ENCODE measurements at regions not wholly inside any gene's neighbourhood (a gene's known extent, or its start where the extent isn't known, plus 50 kb on each side); places are given as distances from the start of the nearest gene placed in this dataset.
"Not testable (repeated sequence)": the region's sequence is repeated elsewhere in the genome, so short reads cannot be mapped to it uniquely, and the experiment has no call there.

DNA sequence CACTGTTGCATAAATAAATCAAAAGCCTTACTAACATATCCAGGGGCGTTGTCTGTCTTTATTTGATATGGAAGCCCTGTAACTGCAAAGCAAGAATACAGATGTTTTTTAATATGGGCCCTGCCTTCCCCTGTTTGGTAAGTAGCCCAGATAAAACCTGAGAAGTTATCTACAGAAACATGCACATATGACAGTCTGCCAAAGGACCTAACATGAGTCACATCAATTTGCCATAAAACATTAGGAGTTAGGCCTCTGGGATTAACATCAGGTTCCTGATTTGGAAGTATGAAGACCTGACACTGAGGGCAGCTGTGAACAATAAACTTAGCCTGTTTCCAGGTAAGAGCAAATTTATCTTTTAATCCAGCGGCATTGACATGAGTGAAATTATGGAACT lies 1588.8 kb downstream of the REEP3 start:
- H2BK5ac ChIP-seq (ENCODE audit: low read depth, low read length, poor library complexity, severe bottlenecking), result no peak overlapping the region
- no peaks in the 10 kb centered on the region for H3K4me1 ChIP-seq (ENCODE audit: control insufficient read depth, insufficient read depth, low read depth, low read length)
- H3K27ac ChIP-seq (ENCODE audit: low read length, poor library complexity, severe bottlenecking), result no peak overlapping the region
- H2BK120ac ChIP-seq (ENCODE audit: low read depth, low read length), result no peak overlapping the region
- H4K91ac ChIP-seq (ENCODE audit: low read length), result no peak overlapping the region
- no peak overlapping the region for H3K4me3 ChIP-seq (ENCODE audit: insufficient read depth in 1 of 2, low read depth in 1 of 2, low read length in 2 of 2)
- no peak overlapping the region for H2BK15ac ChIP-seq (ENCODE audit: low read depth, poor library complexity, severe bottlenecking)
- no peaks in the 10 kb centered on the region for H3K27me3 ChIP-seq (ENCODE audit: control insufficient read depth in 1 of 2, insufficient read depth in 1 of 2, low read length in 2 of 2)
- no peak overlapping the region for H3K14ac ChIP-seq (ENCODE audit: low read length in 2 of 2)
- whole genome bisulfite sequencing, result 98% methylated on average over 1 of the region's 2 CpGs
- no peaks in the 10 kb centered on the region for H3K79me1 ChIP-seq (replicated peaks; ENCODE audit: low read length, poor library complexity, severe bottlenecking)
- no peak overlapping the region for H3K18ac ChIP-seq (ENCODE audit: low read depth in 1 of 2, low read length in 2 of 2)
- no peak for DNase-seq
- H2AK5ac ChIP-seq (ENCODE audit: low read length, severe bottlenecking), result no peak overlapping the region
- no peak overlapping the region for H2AFZ ChIP-seq (ENCODE audit: low read depth, low read length)
- H3K4ac ChIP-seq (ENCODE audit: low read depth in 1 of 2, low read length in 2 of 2), result no peak overlapping the region
- no peaks in the 10 kb centered on the region for H3K36me3 ChIP-seq (ENCODE audit: control insufficient read depth in 1 of 2, insufficient read depth in 2 of 2, low read depth in 1 of 2, low read length in 2 of 2)
- H2BK12ac ChIP-seq (ENCODE audit: low read length in 2 of 2), result no peak overlapping the region
- no peak overlapping the region for H3K23ac ChIP-seq (ENCODE audit: low read length in 2 of 2)
- H3K9me3 ChIP-seq (ENCODE audit: control insufficient read depth, low read length), result peaks cover 7% of the 10 kb centered on the region
- no peak overlapping the region for H3K4me2 ChIP-seq (ENCODE audit: low read length, poor library complexity, severe bottlenecking)
- no peak overlapping the region for H4K8ac ChIP-seq (ENCODE audit: low read length)
- H3K9ac ChIP-seq (ENCODE audit: low read length), result no peak overlapping the region

DNA sequence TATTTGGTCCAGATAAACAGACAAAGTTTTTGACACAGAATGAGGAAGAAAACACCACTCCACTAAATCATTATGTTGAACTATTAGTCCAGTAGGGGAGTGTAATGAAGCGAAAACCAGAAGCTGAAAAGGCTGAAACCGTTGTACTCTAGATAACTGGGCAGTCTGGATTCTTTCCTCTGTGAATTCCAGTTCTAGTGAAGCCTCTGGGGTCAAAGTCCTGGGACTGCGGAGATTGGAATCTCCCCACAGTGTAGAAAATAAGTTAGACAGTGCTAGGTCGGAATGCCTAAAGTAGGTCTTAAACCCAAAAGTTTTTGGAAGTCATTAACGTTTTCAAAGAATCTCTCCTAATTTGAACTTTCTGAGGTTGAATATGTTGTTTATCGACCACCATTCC lies 1589.9 kb downstream of the REEP3 start:
- H3K4ac ChIP-seq (ENCODE audit: low read depth in 1 of 2, low read length in 2 of 2); H4K91ac ChIP-seq (ENCODE audit: low read length); H2BK120ac ChIP-seq (ENCODE audit: low read depth, low read length); H4K8ac ChIP-seq (ENCODE audit: low read length); H3K9me3 ChIP-seq (ENCODE audit: control insufficient read depth, low read length); H2AK5ac ChIP-seq (ENCODE audit: low read length, severe bottlenecking); H3K79me1 ChIP-seq (replicated peaks; ENCODE audit: low read length, poor library complexity, severe bottlenecking); H3K4me1 ChIP-seq (ENCODE audit: control insufficient read depth, insufficient read depth, low read depth, low read length); H2AFZ ChIP-seq (ENCODE audit: low read depth, low read length); H3K4me3 ChIP-seq (ENCODE audit: insufficient read depth in 1 of 2, low read depth in 1 of 2, low read length in 2 of 2); H3K4me2 ChIP-seq (ENCODE audit: low read length, poor library complexity, severe bottlenecking); H3K27me3 ChIP-seq (ENCODE audit: control insufficient read depth in 1 of 2, insufficient read depth in 1 of 2, low read length in 2 of 2); H3K23ac ChIP-seq (ENCODE audit: low read length in 2 of 2); H2BK12ac ChIP-seq (ENCODE audit: low read length in 2 of 2); H3K27ac ChIP-seq (ENCODE audit: low read length, poor library complexity, severe bottlenecking); H2BK5ac ChIP-seq (ENCODE audit: low read depth, low read length, poor library complexity, severe bottlenecking); H3K14ac ChIP-seq (ENCODE audit: low read length in 2 of 2); H2BK15ac ChIP-seq (ENCODE audit: low read depth, poor library complexity, severe bottlenecking); H3K36me3 ChIP-seq (ENCODE audit: control insufficient read depth in 1 of 2, insufficient read depth in 2 of 2, low read depth in 1 of 2, low read length in 2 of 2); DNase-seq; H3K9ac ChIP-seq (ENCODE audit: low read length); H3K18ac ChIP-seq (ENCODE audit: low read depth in 1 of 2, low read length in 2 of 2): not testable (repeated sequence)
- WGBS, result 63% methylated on average over 4 of the region's 6 CpGs

DNA sequence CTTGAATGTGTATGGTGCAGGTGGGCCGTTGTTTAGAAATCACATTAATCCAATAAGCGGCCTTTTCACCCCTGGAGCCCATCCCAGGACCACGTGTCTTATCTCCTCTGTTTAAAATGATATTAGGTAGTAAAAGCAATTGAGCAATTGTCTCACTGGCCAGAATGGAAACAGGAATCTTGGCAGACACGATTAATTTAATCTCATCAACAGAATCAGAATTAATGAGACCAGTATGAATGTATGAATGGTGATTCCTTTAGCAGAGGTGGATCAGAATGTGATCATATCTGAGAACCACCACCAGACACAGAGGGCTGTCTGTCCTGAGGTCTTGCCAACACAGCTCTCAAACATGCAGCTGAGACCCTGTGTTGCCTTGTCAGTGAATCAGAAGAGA lies 1591.4 kb downstream of the REEP3 start:
- Histone ChIP-seq H2BK5ac (ENCODE audit: low read depth, low read length, poor library complexity, severe bottlenecking) (no peak overlapping the region), H2BK15ac (ENCODE audit: low read depth, poor library complexity, severe bottlenecking) (no peak overlapping the region), H3K4me2 (ENCODE audit: low read length, poor library complexity, severe bottlenecking) (no peak overlapping the region), H2BK120ac (ENCODE audit: low read depth, low read length) (no peak overlapping the region), H3K9ac (ENCODE audit: low read length) (no peak overlapping the region), H3K9me3 (ENCODE audit: control insufficient read depth, low read length) (no peaks in the 10 kb centered on the region), H3K23ac (ENCODE audit: low read length in 2 of 2) (no peak overlapping the region), H2BK12ac (ENCODE audit: low read length in 2 of 2) (no peak overlapping the region), H3K27me3 (ENCODE audit: control insufficient read depth in 1 of 2, insufficient read depth in 1 of 2, low read length in 2 of 2) (no peaks in the 10 kb centered on the region), H2AK5ac (ENCODE audit: low read length, severe bottlenecking) (no peak overlapping the region), H3K18ac (ENCODE audit: low read depth in 1 of 2, low read length in 2 of 2) (no peak overlapping the region), H3K4ac (ENCODE audit: low read depth in 1 of 2, low read length in 2 of 2) (no peak overlapping the region), H3K4me3 (ENCODE audit: insufficient read depth in 1 of 2, low read depth in 1 of 2, low read length in 2 of 2) (no peak overlapping the region), H4K91ac (ENCODE audit: low read length) (no peak overlapping the region), H3K79me1 (replicated peaks; ENCODE audit: low read length, poor library complexity, severe bottlenecking) (no peaks in the 10 kb centered on the region), H3K4me1 (ENCODE audit: control insufficient read depth, insufficient read depth, low read depth, low read length) (no peaks in the 10 kb centered on the region), H3K36me3 (ENCODE audit: control insufficient read depth in 1 of 2, insufficient read depth in 2 of 2, low read depth in 1 of 2, low read length in 2 of 2) (no peaks in the 10 kb centered on the region), H3K14ac (ENCODE audit: low read length in 2 of 2) (no peak overlapping the region), H2AFZ (ENCODE audit: low read depth, low read length) (no peak overlapping the region), H4K8ac (ENCODE audit: low read length) (no peak overlapping the region), H3K27ac (ENCODE audit: low read length, poor library complexity, severe bottlenecking) (no peak overlapping the region)
- no peak for DNase-seq
- WGBS, result no CpG with 5 or more reads among the region's 4 CpGs

DNA sequence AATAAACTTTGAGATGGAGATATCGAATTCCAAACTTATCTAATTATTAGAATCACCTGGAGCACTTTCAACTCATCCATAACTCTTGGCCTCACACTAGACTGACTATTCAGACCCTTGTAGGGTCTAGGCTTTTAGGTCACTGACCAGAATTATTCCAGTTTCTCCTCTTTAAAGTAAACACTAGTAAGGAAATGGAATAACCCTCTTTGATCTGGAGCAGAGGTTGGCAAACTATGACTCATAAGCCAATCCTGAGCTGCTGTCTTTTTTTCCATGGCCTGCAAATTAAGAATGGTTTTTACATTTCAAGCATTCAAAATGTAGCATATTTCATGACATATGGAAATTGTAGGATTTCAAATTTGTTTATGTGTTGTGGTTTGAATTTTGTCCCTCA lies 1601.9 kb downstream of the REEP3 start:
- H3K4me2 ChIP-seq (ENCODE audit: low read length, poor library complexity, severe bottlenecking), result no peak overlapping the region
- H3K14ac ChIP-seq (ENCODE audit: low read length in 2 of 2), result no peak overlapping the region
- no peaks in the 10 kb centered on the region for H3K27me3 ChIP-seq (ENCODE audit: control insufficient read depth in 1 of 2, insufficient read depth in 1 of 2, low read length in 2 of 2)
- H3K4me3 ChIP-seq (ENCODE audit: insufficient read depth in 1 of 2, low read depth in 1 of 2, low read length in 2 of 2), result no peak overlapping the region
- no peak overlapping the region for H2AFZ ChIP-seq (ENCODE audit: low read depth, low read length)
- H4K91ac ChIP-seq (ENCODE audit: low read length), result no peak overlapping the region
- WGBS, result 94% methylated on average over 1 of the region's 1 CpG
- H2BK12ac ChIP-seq (ENCODE audit: low read length in 2 of 2), result no peak overlapping the region
- H3K18ac ChIP-seq (ENCODE audit: low read depth in 1 of 2, low read length in 2 of 2), result no peak overlapping the region
- no peak for DNase-seq
- no peak overlapping the region for H2BK5ac ChIP-seq (ENCODE audit: low read depth, low read length, poor library complexity, severe bottlenecking)
- no peaks in the 10 kb centered on the region for H3K9me3 ChIP-seq (ENCODE audit: control insufficient read depth, low read length)
- no peak overlapping the region for H3K27ac ChIP-seq (ENCODE audit: low read length, poor library complexity, severe bottlenecking)
- H4K8ac ChIP-seq (ENCODE audit: low read length), result no peak overlapping the region
- no peak overlapping the region for H2BK15ac ChIP-seq (ENCODE audit: low read depth, poor library complexity, severe bottlenecking)
- no peaks in the 10 kb centered on the region for H3K4me1 ChIP-seq (ENCODE audit: control insufficient read depth, insufficient read depth, low read depth, low read length)
- H3K9ac ChIP-seq (ENCODE audit: low read length), result no peak overlapping the region
- H3K23ac ChIP-seq (ENCODE audit: low read length in 2 of 2), result no peak overlapping the region
- H2BK120ac ChIP-seq (ENCODE audit: low read depth, low read length), result no peak overlapping the region
- H3K36me3 ChIP-seq (ENCODE audit: control insufficient read depth in 1 of 2, insufficient read depth in 2 of 2, low read depth in 1 of 2, low read length in 2 of 2), result no peaks in the 10 kb centered on the region
- H2AK5ac ChIP-seq (ENCODE audit: low read length, severe bottlenecking), result no peak overlapping the region
- H3K79me1 ChIP-seq (replicated peaks; ENCODE audit: low read length, poor library complexity, severe bottlenecking), result no peaks in the 10 kb centered on the region
- no peak overlapping the region for H3K4ac ChIP-seq (ENCODE audit: low read depth in 1 of 2, low read length in 2 of 2)

All from mesenchymal stem cell (in vitro differentiated cells and primary cell).